NCI-H1694 (cell line): ENCODE measurements at regions not wholly inside any gene's neighbourhood (a gene's known extent, or its start where the extent isn't known, plus 50 kb on each side); places are given as distances from the start of the nearest gene placed in this dataset.
"Not testable (repeated sequence)": the region's sequence is repeated elsewhere in the genome, so short reads cannot be mapped to it uniquely, and the experiment has no call there.

Experiments used
- DNase-seq: peaks from one replicate; lab custom pipeline; 2025; lab: John Stamatoyannopoulos, UW

DNA sequence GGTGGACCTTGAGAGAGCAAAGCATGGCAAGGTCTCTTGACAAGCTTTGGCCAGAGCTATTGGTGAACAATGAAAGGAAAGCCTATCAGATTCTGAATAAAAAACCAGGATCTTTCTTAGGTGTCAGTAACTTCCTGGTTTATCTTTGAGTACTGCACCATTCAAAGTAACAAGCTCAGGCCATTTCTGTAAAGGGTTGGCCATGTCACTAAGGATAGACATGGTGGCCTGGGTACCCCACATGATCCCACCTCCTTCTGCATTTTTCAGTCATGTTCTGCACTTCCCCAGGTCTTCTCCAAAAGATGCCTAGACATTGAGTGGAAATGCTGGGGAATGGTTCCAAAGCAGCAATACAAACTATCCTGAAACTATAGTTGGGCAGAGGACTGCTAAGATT is 242.0 kb downstream of the ARHGAP12 start:
- no peak for DNase-seq

DNA sequence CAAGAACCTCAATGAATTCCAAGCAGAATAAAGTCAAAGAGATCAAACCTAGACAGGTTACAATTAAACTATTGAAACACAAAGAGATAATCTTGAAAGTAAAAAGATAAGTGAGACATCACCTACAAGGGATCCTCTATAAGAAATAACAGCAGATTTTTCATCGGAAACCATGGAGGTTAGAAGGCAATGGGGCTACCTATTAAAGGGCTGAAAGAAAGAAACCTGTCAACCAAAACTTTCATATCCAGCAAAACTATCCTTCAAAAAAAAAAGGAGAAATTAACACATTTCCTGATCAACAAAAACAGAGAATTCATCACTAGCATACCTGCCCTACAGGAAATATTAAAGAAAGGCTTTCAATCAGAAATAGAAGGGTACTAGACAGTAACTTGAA is 244.9 kb downstream of the ARHGAP12 start:
- no peak for DNase-seq

- no peak for DNase-seq
Observed at GRCh38 chr10:31679936-31680335, 248.7 kb downstream of the ARHGAP12 start.

GRCh38 chr10:31678575-31679516 is 249.8 kb downstream of the ARHGAP12 start:
- no peak for DNase-seq

DNA sequence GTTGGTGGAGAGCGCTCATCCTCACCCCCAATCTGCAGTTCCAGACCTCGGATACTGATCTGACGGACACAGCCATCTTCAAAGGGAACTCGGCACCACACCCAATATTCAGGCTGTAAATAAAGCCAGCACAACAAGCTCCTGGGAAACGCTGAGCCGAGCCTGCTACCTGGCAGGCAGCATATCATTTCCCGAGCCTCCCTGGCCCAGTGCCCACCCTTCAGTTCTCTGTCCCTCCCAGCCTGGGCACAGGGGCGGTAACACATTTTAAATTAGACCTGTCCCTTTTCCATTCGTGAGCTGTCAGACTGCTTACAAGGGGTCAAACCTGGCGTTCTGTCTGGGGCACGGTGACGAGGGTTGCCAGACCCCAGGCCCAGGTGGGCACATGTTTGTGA is 250.5 kb downstream of the ARHGAP12 start:
- DNase-seq = no peak

DNA sequence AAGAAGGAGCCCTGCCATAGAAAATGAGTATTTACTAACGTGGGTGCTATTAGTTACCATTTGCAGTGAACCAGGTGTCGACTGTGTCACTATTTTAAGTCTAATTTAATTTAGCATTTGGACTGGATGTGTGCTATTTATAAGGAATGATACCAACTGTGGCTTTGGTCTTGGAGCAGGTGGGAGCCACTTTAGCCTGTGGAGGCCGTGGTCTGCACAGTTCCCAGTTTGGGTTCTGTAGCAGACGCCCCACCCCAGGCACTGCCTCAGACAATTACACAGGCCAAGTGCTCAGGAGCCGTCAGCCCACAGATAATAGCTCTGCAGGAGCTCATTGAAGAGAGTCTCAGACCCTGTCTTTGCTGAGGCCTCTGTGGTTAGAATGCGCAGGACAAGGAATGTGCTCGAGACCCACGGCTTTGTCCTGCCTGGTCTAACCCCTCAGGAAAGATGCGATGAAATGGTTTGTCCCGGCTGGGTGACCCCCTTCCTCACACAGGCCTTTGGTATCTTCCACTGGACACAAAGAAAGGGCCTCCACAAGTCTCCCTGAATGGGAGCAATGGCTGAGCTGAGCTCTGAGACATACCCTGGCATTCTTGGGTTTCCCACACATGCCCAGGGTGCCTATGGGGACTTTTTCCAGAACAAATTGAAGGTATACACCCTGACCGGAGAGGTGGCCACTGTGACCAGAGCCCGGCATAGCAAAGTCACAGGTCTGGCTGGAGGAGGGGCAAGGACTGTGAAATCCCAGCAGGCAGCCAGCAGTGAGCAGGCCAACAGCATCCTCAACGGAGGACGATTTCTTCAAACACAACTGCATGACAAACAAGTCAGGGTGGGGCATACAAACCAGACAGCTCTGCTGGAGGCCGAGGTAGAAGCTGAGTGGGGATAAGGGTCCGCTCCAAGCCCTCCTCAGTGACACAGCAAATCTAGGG is 251.2 kb downstream of the ARHGAP12 start:
- no peak for DNase-seq

- no peak for DNase-seq
Observed at GRCh38 chr10:31675726-31676125, 252.9 kb downstream of the ARHGAP12 start.

- DNase-seq = no peak
Observed at GRCh38 chr10:31669357-31669756, 259.3 kb downstream of the ARHGAP12 start.

- DNase-seq = no peak
Observed at GRCh38 chr10:31668326-31668725, 260.3 kb downstream of the ARHGAP12 start.

- DNase-seq = not testable (repeated sequence)
Observed at GRCh38 chr10:31665764-31666279, 262.8 kb downstream of the ARHGAP12 start.

DNA sequence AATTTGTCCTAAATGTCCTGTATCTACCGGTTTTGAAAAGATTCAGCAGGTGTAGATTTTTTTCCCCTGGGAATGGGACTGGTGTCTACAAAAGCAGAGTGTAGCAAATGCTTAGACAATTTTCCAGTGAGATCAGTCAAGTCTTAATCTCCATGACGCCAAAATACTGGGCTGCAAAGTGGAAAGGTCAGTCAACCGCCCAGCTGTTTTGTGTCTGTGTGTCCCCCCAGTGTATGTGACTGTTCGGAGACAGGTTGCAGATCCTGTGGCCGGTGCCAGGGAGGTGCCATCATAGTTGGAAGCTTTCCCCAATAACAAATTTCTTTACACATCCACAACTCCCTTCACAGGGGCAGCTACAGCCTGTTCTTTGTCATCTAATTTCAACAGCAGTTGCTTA is 263.8 kb downstream of the ARHGAP12 start:
- no peak for DNase-seq

GRCh38 chr10:31664071-31664470 is 264.6 kb downstream of the ARHGAP12 start:
- not testable (repeated sequence) for DNase-seq

GRCh38 chr10:31660300-31660699 is 268.3 kb downstream of the ARHGAP12 start:
- DNase-seq = no peak

GRCh38 chr10:31659665-31660064 is 269.0 kb downstream of the ARHGAP12 start:
- DNase-seq = no peak

DNA sequence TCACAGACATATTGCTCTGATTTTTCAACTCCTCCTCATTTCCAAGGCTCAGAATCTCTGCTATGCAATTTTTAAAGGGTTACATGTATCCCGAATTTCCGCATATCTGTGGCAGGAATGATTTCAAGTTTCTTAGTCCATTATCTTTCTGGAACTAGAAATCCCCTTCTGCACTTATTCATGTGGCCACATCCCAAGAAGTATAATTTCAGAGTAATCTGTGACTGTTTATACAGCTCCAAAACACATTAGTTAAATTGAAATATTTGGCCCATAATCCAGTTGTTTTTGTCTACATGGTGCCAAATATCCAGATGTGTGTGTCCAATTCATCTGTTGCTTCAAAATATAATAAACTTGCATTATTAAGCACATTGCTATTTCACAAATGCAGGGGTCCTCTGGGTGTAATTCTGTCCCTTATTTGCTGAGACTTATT is 271.2 kb downstream of the ARHGAP12 start:
- no peak for DNase-seq

GRCh38 chr10:31656851-31657433 is 271.7 kb downstream of the ARHGAP12 start:
- no peak for DNase-seq

GRCh38 chr10:31652038-31652437 is 276.6 kb downstream of the ARHGAP12 start:
- DNase-seq = no peak

DNA sequence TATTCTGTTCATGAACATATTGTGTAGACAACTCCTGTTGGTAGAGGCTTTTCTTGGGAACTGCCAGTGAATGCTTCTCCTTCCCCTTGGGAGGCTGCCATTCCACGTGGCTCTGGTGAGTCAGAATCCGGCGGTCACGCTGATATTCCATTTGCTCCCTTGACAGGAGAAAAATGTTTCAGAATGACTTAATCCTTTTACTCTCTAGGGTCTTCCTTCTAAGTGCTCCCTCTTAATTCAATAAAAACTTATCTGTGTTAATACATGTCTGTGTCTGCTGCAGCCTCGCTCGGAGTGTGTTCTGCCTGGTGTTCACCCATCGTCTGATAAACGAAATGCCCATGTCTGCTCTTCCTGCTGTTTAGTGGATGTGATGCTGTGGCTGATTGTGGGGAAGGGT is 278.6 kb downstream of the ARHGAP12 start:
- DNase-seq = no peak

- DNase-seq = no peak
Observed at GRCh38 chr10:31648966-31649365, 279.7 kb downstream of the ARHGAP12 start.

GRCh38 chr10:31647861-31648260 is 280.8 kb downstream of the ARHGAP12 start:
- DNase-seq = no peak

GRCh38 chr10:31646519-31646918 is 282.1 kb downstream of the ARHGAP12 start:
- DNase-seq = no peak

GRCh38 chr10:31645786-31646185 is 282.8 kb downstream of the ARHGAP12 start:
- no peak for DNase-seq
